HG03565 (cell line): ENCODE measurements at regions not wholly inside any gene's neighbourhood (a gene's known extent, or its start where the extent isn't known, plus 50 kb on each side); places are given as distances from the start of the nearest gene placed in this dataset.
"Not testable (repeated sequence)": the region's sequence is repeated elsewhere in the genome, so short reads cannot be mapped to it uniquely, and the experiment has no call there.

Source experiments
- ATAC-seq: cut with Tn5 transposase; IDR thresholded peaks from one replicate; pipeline ENCODE4 v1.9.1; 2021; ENCODE audit warnings: mild to moderate bottlenecking, moderate library complexity; ENCODE audit not compliant: unreplicated experiment

GRCh38 chr4:26044524-26044923 is 130.5 kb downstream of the SMIM20 start:
- no peak for ATAC-seq

- no peak for ATAC-seq
Measured at GRCh38 chr4:26044983-26045382, 131.0 kb downstream of the SMIM20 start.

DNA sequence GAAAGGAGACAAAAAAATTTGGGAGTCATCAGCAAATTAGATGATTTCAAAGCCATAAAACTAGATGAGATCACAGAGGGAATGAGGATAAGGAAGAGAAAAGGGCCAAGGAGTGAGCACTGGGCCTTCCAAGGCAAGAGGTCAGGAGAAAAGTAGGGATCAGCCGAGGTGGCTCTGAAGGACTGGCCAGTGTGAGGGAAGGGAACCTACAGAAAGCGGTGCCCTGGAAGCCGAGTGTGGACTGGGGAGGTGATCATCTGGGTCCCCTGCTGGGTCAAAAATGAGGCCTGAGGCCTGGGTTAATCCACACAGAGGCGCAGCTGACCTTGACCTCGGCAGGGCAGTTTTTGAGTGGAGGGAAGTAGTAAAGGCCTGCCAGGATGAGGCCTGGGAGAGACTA is 133.8 kb downstream of the SMIM20 start:
- no peak for ATAC-seq

GRCh38 chr4:26048378-26048882 is 134.4 kb downstream of the SMIM20 start:
- no peak for ATAC-seq

DNA sequence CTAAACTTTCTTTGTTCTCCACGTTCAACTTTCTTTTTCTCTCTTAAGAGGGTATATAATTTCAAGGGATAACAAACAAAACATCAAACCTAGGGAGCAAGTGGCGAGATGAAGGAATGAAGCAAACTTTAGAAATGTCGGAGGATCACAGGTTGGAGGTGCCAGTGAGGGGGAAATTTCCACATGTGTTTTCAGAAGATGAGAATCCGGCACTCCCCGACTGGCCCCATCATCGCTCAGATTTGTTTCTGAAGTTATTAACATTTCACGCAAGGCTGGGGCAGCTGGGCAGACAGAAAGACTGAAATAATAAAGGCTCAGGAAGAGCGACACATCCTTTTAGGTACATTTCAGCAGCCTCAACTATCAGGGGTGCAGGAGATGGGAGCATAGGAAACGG is 134.9 kb downstream of the SMIM20 start:
- no peak for ATAC-seq

- ATAC-seq = no peak
Measured at GRCh38 chr4:26049447-26049846, 135.4 kb downstream of the SMIM20 start.

DNA sequence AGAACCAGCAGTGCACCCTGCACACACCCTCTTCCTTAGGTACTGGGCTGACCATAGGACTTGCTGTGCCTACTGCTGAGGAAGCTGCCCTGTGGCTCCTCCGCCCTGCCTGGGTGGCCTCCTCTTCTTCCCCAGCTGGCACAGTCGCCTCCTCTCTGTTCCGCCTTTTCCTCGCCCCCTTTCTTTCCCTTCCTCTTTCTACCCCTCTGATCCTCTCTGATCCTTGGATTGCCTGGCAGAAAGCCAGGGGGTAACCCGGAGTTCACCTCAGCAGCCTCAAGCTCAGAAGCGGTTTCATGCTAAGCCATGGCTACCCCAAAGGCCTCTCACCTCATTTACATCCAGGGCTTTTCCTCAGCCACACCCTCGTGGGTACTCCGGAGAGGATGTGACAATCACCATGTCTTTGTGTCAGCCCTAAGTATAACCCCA is 136.2 kb downstream of the SMIM20 start:
- no peak for ATAC-seq

DNA sequence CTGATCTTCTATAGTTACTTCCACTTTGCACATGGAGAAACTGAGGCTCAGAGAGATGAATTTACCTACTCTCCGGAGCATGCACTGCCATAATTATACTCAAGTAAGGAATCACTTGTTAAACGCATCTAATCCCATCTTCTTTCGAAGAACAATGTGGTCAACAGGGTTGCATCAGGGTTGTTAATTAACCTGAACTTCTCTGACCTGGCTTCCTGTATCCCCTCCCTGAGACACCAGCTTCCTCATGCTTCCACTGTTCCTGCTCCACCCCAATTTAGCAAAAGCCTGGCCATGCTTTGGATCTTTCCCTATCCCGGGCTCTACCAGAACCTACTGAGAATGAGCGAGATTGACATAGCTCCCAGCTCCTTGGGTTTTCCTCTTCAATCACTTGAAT is 136.7 kb downstream of the SMIM20 start:
- ATAC-seq = no peak

DNA sequence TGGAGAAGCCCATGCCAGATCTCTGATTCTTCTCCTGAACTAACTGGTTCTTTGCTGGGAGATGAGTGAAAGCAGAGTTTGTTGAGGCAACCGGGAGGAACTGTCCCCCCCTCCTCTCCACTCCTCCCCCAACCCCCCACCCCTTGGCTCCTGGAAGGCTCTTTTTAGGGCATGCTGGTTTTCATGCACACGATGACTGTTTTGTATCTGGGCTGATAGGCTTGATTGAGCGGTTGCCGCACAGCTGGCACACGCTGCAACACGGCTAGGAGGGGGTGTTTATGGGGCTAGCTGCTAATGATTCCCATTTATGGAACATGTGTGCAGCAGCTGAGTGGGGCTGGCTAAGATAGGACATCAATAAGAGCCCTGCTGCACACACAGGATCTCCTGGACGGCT is 137.2 kb downstream of the SMIM20 start:
- ATAC-seq = no peak

DNA sequence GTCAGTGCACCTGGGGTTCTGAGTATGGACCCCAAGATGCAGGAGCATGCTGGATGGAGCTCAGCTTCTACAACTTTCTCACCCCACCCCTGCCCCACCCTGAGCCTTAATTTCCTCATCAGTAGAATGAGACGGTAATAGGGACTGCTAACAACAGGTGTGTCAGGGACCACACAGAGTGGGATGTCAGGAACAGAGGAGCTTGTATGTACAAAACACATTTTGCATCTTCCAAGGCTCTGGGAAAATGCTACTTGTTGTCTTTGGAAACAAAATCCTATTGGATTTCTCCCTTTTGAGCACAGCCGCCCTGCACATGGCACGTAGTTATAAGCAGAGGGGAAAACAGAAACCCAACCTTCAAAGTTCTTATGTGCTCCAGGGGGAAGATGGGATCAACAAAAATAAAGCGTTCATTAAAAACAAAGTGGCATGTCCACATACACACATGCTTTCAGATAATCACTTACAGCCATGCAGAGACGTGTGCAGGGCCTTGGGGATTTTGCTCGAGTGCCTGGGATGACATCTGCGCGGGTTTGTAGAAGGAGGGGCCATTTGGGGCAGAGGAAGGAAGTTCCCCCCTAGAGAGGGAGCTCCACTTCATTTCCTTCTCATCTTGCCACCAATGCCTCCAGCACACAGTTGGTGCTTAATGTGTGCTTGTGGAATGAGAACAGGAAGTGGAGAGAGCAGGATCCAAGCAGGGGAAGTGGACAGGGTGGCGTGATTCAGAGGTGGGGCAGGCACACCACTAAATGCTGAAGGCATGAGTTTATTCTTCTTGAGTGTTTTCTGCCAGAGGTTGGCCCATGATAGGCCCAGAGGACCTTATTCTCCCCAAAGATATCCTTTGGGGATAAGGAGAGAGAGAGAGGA is 138.9 kb downstream of the SMIM20 start:
- ATAC-seq = no peak

DNA sequence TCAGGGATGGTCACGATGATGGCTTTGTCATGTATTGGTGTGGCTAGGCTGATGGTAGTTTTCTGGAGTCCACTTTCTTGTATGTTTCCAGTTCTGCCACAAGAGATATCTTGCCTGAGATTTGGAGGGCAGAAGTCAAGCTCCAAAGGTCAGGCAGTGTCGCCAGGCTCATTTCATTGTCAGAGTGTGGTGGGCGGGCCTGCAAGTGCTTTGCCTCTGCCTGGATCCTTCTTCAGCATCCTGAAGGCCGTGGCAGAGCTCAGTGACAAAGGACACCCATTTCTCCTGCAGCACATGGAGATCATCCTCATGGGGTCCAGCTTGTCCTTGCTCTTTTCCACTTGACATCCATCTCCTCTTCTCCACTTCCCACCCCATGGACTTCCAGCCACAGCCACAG is 139.7 kb downstream of the SMIM20 start:
- ATAC-seq = no peak

GRCh38 chr4:26055855-26056254 is 141.8 kb downstream of the SMIM20 start:
- ATAC-seq = no peak

DNA sequence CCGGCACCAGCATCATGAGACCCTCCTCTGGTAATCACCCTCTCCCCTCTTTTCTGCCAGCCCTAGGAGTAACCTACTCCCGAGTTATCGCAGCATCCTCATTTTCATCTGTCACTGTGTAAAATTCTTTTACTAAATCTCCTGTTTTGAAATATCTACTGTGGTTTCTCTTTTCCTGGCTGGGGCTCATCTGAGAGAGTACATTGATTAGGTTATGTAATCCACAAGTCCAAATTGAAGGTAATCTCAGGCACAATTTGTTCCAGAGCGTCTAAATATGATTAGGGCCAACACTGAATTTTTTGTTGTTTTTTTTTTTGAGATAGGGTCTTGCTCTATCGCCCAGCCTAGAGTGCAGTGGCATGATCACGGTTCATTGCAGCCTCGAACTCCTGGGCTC is 142.4 kb downstream of the SMIM20 start:
- ATAC-seq = no peak

DNA sequence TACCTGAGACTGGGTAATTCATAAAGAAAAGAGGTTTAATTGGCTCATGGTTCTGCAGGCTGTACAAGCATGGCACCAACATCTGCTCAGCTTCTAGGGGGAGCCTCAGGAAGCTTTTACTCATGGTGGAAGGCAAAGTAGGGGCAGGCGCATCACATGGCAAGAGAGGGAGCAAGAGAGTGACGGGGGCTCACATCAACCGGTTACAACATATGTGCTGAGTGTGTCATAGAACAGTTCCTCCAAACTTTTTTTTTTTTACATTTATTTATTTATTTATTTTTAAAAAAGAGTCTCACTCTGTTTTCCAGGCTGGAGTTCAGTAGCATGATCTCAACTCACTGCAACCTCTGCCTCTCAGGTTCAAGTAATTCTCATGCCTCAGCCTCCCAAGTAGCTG is 143.8 kb downstream of the SMIM20 start:
- ATAC-seq = not testable (repeated sequence)

DNA sequence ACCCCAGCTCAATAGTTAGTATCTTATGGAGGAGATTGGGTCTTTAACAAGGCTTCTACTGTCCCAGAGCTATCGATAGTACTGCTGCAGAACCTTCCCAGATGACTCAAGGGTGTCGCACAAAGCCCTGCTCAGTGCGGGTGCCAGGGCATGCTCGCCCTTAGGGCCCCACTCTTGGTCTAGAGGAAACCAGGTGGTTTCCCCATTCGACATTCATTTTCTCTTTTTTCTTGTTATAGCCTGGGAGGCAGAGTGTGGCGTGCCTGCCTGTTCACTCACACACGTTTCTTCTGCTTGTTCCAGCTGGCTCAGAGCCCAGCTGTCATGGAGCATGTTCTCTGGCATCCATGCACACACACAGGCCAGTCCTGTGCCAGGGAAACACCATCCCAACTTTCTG is 144.5 kb downstream of the SMIM20 start:
- ATAC-seq = peak; percentile 78

- ATAC-seq = no peak
Measured at GRCh38 chr4:26059391-26060154, 145.6 kb downstream of the SMIM20 start.

DNA sequence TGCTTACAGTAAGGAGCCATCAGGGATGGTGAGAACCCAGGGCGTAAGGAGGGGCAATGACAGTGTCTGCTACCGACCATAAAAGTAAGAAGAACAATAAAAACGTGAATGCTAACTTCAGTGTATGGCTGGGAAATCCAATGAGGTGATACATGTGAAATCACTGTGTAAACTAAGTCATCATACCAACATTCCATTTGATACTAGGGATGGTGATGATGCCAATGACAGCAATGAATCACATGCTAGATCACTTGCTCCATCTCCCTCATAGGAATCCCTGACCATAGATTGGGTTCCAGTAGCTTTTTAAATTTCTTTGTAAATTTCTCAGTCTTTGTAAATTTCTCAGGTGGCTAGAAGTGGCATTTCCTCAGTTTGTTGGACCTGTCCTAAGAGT is 146.3 kb downstream of the SMIM20 start:
- no peak for ATAC-seq

DNA sequence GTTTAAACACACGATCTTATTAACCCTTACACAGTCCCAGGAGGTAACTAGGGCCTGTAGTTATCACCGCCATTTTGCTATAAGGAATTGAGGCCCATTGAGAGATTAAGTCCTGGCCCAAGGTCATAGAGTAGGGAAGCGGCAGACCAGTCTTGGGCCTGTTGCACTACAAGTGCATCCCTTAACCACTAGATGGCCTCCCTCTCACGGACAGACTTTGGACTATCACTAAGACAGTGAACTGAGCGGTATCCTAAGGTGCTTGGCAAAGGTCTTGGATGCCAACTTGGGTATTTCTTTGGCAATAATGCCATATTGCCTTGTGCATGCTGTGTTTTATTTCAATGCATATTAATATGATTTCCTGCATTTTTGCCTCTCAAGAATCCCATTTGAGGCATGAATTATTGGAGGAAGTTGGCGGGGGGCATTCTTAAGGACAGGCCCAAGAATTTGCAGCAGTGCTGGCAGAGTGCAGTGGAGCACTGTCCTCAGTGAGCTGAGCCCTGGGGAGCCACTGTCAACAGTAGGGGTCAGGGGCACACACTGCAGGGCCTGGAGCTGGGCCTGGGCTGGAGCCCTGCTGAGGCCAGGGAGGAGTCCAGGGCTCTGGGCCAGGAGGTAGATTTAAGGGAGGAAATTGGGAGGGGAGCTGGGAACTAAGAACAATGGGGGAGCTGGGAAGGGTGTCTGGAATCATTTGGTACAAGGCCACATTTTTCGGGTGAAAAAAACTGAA is 147.4 kb downstream of the SMIM20 start:
- ATAC-seq = no peak

DNA sequence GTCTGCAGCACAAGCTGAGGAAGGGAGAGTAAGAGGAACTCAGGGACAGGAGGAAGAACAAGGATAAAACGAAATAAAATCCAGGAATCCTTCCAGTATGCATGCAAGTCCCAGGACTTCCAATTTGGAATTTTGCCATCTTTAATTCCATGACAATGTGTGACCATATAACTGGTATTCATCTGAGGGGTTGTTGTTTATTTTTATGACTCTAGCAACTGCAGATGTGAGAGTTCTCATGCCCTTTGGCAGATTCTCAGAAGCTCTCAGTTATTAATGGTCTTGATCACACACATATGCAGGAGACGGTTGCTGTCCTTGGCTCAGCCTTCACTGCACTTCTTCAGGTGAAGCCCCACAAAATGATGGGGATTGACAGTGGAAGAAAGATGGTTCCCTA is 148.2 kb downstream of the SMIM20 start:
- ATAC-seq = no peak

DNA sequence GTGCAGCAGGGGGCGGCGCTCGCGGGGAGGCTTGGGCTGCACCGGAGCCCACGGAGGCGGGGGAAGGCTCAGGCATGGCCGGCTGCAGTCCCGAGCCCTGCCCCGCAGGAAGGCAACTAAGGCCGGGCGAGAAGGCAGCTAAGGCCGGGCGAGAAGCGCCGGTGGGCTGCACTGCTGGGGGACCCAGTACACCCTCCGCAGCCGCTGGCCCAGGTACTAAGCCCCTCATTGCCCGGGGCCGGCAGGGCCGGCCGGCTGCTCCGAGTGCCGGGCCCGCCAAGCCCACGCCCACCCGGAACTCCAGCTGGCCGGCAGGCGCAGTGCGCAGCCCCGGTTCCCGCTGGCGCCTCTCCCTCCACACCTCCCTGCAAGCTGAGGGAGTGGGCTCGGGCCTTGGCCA is 150.0 kb downstream of the SMIM20 start:
- ATAC-seq = not testable (repeated sequence)

DNA sequence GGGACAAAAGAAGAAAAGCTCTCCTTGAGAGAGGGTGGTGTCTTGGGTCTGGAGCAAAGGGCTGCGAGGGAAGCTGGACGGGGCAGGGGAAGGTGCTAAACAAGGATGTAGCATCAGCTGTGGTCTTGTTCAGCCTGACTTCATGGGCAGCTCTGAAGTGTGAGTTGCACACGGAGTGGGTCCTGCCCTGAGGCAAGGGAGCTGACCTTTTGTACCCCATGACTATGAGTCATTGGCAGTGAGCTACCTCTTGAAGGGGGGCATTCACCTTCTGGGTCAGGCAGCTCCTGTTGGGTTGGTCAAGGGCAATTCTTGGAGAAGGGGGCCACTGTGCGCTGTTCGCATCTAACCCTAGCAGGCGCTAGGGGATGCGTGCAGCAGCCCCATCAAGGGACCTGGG is 151.8 kb downstream of the SMIM20 start:
- ATAC-seq = no peak
